GM21576 (cell line): ENCODE measurements at regions not wholly inside any gene's neighbourhood (a gene's known extent, or its start where the extent isn't known, plus 50 kb on each side); places are given as distances from the start of the nearest gene placed in this dataset.
A peak's percentile ranks its signal among the peaks of the same experiment; 100 is the strongest.

Source experiments
- ATAC-seq: cut with Tn5 transposase; IDR thresholded peaks from one replicate; pipeline ENCODE4 v1.9.1; 2021; ENCODE audit warnings: mild to moderate bottlenecking, moderate library complexity; ENCODE audit not compliant: unreplicated experiment

DNA sequence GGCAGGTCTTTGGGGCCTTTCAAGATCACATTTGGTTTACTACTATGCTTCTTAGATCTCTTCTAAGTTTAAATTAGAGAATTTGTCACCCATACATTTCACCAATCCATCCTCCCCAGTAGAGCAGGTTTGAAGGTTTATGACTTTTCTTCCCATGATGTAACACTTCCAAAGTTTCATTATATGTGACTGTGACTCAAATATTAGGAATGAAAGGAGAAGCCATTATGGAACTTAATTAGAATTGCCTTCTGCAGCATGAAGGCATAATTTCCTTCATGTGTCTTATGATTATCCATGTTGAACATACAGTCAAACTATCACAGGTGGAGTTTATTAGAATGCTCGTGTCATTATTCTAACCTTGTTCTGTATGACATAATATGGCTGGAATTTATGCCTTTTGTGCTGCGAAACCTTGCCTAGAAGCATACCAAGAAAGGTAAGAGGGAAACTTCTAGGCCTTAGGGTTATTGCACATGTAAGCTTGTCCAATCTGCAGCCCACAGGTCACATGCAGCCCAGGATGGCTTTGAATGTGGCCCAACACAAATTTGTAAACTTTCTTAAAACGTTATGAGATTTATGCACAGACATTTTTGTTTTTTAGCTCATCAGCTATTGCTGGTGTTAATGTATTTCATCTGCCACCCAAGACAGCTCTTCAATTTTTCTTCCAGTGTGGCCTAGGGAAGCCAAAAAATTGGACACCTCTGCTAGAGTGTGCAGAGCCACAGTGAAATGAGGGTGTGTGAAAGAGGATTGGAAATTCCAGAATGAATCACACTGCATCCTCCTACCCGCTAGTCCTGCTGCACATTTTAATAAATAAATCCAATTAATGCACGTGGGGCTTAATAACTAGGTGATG is 133.6 kb downstream of the TMEM26 start:
- no peak for ATAC-seq

GRCh38 chr10:61318429-61318828 is 134.8 kb downstream of the TMEM26 start:
- no peak for ATAC-seq

DNA sequence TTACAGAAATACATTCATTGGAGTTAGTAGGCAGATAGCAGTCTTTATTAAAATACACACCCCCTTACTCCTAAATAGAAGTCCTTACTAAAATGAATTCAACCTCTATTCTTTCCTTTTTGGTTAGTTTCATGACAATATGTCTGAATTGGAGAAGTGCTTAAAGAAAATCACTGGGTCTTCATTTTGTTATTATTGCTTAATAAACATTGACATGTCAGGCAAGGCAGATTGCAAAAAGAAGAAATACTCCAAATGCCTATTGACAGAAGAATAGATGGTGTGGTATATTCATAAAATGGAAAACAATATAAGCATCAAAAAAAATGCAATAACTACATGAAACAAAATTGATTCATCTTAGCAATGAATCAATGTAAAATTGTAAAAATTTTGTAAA is 135.5 kb downstream of the TMEM26 start:
- ATAC-seq, result no peak

DNA sequence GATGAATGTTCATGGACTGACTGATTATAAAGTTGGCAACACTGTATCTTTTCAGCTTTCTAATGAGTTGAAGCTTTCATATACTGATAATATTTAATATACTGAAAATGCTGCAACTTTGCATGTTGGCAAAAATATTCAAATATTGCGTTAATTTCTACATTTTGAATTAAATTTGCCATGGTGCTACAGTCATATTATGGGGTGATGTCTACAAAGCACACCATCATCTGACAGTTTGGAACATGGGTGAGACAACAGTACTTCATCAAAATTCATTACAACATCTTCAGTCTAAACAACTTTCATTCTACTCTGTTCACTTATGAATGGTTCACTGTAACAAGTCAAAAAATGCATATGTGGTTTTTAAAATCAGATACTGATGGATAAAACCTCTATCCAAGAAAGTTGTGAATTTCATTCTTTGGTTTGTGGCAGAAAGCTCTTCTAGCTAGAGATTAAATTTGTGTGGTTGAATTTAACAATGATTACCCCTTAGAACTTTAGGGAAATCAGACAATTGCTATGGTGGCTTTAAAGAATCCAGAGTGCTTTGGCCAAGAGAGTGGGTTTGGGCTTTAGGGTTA is 136.4 kb downstream of the TMEM26 start:
- ATAC-seq, result no peak

DNA sequence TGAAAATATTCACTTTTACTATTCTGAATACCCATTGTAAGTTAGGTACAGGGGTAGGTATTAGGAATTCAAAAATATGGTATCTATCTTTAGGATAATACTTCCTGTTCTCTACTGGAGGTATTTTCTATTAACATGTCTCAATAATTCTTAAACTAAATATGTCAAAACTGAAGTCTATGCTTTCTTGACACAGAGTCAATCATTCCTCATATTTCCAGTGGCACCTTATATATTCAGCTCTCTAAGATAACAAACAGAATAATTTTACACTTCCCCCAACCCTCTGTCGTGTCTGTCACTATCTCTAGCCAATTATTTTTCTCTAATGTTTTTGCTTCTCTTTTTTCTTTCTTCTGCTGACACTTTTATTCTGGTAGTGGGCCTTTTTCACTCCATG is 138.9 kb downstream of the TMEM26 start:
- ATAC-seq, result no peak

DNA sequence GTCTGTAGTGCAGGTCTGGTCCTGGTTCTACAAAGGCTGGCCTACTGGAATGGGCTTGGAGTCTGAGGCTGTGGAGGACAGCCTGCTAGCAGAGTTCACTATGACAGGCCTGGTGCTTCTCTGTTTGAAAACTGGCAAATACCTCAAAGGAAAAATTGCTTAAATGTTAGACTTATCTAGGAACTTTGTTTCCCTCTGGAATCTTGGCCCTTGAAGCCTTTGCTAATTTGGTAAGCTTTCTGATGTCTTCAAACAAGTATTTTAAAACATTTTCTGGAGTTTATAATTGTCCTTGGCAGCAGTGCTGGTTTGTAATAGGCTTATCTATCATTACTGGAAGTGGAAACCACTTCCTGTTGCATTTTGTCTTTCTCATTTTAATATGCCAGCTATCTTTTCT is 139.7 kb downstream of the TMEM26 start:
- no peak for ATAC-seq

DNA sequence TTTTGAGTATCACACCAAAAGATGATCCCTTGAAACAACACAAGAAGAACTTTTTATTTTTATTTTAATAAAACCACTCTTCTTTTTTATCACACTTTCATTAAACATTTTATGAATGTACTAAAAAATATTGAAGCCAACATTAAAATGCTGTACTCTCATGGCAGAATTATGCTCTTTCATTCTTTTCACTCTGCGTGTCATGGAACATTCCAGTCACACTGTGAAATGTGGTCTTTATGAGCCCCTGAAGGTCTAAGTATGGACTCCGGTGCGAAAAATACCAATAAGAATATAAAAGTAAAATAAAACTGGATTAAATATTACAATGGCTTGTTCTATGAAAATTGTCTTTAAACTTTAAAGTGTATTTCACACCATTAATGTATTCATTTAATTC is 148.4 kb downstream of the TMEM26 start:
- ATAC-seq, result no peak

DNA sequence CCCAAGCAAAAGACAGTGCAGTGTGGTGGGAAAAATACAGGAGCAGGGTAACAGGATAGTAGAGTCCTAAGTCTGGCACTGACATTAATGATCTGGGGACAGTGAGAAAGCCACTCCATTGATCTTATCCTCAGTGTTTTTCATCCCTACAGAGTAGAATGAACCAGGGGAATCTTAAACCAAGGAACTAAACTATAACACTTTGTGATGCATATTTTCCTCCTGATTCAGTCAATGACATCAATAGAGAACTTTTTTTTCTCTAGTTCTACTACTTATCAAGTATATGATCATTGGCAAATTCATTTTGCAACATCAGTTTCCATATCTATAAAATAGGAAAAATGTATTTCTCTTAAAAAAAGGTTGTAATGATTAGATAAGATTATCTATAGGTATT is 151.1 kb downstream of the TMEM26 start:
- no peak for ATAC-seq

- ATAC-seq, result no peak
These were observed 151.6 kb downstream of the TMEM26 start for GRCh38 chr10:61301575-61301974.

DNA sequence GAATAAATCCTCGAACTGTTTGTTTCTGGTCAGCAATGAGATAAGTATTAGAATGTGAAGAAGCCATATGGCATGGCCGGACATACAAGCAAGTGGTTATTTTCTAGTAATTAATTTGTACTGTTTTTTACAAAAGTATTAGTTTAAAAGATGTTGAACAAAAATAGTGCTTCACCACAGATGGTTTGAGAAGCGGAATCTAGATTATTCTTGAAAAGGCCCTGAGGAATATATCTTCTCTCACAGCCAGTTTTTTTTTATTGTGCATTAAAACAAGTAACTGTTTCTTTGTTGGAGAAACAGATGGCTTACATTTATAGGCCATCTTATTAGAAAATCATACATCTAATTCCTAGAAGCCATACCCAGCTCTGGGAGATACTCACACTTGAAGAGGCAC is 153.3 kb downstream of the TMEM26 start:
- no peak for ATAC-seq

GRCh38 chr10:61299156-61299555 is 154.0 kb downstream of the TMEM26 start:
- ATAC-seq, result no peak

DNA sequence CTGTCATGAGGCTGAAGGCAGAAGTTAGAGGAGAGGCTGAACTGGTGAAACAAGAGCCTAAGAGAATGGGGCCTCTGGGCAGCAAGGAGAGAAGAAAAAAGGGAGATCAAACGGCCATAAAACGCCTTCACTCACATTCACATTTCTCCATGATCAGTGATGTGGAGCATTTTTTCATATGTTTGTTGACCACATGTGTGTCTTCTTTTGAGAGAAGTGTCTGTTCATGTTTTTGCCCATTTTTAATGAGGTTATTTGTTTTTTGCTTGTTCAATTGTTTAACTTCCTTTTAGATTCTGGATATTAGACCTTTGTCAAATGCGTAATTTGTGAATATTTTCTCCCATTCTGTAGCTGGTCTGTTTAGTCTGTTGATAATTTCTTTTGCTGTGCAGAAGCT is 155.0 kb downstream of the TMEM26 start:
- ATAC-seq, result no peak

DNA sequence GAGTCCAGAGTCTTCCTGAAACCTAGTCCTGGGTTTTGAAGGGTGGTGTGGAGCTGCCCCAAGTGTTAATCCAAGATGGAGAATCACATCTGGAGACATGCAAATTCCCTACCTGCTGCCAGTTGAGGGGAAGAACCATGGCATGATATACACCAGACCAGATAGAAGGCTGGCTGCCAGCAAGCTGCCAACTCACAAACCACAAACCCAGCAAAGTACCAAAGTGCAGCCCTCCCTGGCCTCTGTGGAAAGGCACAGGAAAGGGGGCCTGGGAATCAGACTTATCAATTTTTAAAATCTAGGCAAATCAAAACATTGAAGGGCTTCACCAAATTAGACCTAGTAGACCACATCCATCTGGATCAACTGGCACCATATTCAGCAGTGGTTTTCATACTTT is 157.0 kb downstream of the TMEM26 start:
- no peak for ATAC-seq

DNA sequence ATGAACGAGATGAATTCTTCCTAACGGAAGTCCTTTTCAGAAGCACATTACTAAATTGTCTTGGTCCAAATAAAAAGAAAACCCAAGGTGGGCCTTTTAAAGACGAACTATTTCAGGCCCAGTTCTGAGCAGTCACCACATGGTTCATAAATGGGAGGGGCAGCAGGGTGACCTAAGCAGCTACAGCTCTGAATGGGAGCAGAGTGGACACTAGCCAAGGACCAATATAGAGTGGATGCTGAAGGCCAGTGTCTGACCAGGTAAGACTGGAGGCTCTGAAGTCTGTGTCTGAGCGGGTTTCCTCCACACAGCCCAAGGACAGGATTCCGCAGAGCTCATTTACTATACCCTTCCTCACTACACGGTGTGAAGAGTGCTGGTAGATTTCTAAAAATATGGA is 159.1 kb downstream of the TMEM26 start:
- ATAC-seq, result no peak

GRCh38 chr10:61289813-61290212 is 163.4 kb downstream of the TMEM26 start:
- no peak for ATAC-seq

DNA sequence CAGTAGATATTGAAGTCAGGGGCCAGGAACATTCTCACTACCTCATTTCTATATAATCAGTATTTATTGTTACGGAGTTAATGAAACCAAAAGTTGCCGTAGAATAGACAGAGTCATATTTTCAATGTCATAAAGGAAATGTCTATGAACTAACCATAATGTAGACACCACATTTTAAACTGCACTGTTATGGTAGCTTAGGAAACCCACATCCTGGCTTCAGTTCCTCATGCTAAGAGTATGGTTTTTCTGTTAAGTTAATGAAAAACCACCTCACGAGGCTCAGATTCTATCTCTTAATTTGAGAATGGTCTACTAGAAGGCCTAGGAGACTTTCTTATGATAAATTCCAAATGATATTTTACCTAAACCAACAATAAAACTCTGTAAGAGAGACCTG is 166.5 kb downstream of the TMEM26 start:
- ATAC-seq, result peak; percentile 100

- ATAC-seq, result no peak
These were observed 167.4 kb downstream of the TMEM26 start for GRCh38 chr10:61285749-61286148.

DNA sequence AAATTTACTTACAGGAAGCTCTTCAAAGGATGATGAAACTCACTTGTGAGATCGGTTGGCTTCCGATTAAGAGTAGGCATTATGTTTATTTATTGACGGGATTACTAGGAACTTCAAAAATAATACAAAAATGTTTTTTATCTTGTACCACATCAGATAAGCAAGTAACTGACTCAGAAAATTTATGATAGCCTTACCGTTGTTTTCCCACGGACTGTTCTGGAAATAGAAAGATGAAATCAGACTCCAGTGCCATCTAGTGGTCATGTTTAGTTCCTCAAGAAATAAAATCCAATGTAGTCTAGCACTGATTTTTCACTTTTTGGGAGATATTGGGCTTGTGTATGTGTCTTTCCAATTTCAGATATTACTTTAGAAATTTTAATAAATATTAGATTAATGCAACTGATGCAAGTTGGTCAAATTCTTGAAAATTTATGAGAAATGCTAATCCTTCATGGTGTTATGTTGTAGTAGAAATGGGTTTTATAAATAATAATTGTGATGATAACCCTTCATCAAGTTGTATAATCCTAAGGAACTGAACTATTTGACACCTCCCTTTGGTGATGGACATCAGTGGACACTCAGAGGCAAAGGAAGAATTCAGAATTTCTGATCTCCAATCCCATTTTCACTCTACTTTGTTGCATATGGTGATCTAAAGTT is 168.8 kb downstream of the TMEM26 start:
- ATAC-seq, result no peak

GRCh38 chr10:61283481-61284221 is 169.5 kb downstream of the TMEM26 start:
- ATAC-seq, result no peak

DNA sequence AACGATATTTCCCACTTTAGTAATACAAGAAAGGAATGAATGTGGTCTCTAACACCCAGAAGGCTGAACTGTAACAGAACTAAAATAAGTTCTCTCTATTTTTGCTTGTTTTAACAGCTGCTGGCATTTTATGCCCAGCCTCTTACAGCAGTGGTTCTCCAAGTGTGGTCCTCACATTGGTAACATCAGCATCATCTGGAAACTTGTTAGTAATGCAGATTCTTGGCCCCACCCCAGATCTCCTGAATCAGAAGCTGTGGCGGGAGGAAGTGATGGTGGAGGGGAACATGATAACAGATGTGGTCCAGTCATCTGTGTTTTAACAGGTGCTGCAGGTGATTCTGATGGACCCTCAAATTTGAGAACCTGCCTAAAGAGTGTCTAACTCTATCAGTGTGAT is 170.1 kb downstream of the TMEM26 start:
- ATAC-seq, result no peak

DNA sequence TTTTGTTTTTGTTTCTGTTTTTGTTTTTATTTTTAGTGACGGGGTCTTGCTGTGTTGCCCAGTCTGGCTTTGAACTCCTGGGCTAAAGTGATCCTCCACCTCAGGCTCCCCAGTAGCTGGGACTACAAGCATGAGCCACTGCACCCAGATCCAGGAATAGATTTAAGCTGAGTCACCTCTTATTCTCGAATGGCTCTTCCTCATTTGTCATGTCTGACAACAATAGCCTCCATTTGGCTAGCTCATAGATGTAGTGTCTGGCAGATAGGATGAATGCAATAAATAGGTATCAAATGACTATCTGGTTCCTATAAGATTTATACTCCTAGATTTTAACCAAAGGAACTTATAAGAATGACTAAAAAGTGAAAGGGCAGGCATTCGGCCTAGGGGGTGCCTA is 172.9 kb downstream of the TMEM26 start:
- ATAC-seq, result no peak
